ENCODE measurements at regions not wholly inside any gene's neighbourhood (a gene's known extent, or its start where the extent isn't known, plus 50 kb on each side); places are given as distances from the start of the nearest gene placed in this dataset.
"Not testable (repeated sequence)": the region's sequence is repeated elsewhere in the genome, so short reads cannot be mapped to it uniquely, and the experiment has no call there.

GRCh38 chr22:16390541-16391217 lies 201.9 kb downstream of the CCT8L2 start:
- TF ChIP-seq CTCF (IDR thresholded peaks at IDR 0.05 in 2 of 3, conservative IDR thresholded peaks at IDR 0.05 in 1 of 3; ENCODE audit: control insufficient read depth in 2 of 3, extremely low read depth in 1 of 3, insufficient read depth in 1 of 3, low read depth in 3 of 3, low read length in 3 of 3); SP1 (IDR thresholded peaks at IDR 0.05; ENCODE audit: low read depth, low read length): not testable (repeated sequence)

Measured in GM12878 (cell line).